ENCODE measurements at regions not wholly inside any gene's neighbourhood (a gene's known extent, or its start where the extent isn't known, plus 50 kb on each side); places are given as distances from the start of the nearest gene placed in this dataset.

- no peaks in the 10 kb centered on the region for H4K20me1 ChIP-seq (ENCODE audit: insufficient read depth, low read length)
Measured at GRCh38 chr12:103196467-103196866, 239.0 kb downstream of the ASCL1 start.

DNA sequence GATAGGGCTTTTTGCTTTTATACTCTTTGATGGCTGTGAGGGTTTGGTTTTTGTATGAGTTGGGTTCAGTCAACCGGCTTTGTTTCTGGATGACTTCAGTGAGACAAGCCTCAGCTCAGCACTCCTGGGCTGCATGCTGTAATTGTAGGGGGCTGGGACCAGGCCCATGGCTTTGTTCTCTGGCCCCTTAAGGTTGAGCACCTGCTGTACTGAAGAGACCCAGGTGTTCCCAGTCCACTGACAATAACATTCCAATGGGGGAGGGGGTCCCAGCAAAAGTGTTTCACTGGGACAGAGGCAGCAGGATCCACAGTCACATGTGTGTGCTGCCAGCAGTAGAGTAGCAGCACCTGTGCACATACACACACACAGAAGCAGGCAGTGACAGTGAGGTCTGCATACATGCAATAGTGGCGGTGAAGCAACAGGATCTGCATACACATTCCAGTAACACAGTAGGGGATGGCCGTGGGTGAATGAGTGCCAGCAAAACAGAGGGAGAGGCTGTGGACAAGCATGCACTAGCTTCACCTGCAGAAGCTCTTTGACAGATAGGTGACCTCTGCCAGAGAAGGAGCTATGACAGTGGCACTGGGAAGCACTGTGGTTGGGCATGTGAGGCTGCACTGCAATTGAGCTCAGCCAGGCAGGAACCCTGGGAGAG lies 240.4 kb downstream of the ASCL1 start:
- no peak overlapping the region for H3K4me3 ChIP-seq (ENCODE audit: low read length)
- H3K9me3 ChIP-seq (replicated peaks; ENCODE audit: insufficient read depth, low read length) = no peaks in the 10 kb centered on the region
- H3K36me3 ChIP-seq (replicated peaks; ENCODE audit: insufficient read depth, low read length) = no peaks in the 10 kb centered on the region
- H3K27ac ChIP-seq (ENCODE audit: low read length) = no peak overlapping the region
- H3K9ac ChIP-seq (ENCODE audit: low read length) = no peak overlapping the region
- TF ChIP-seq CTCF (IDR thresholded peaks at IDR 0.05; ENCODE audit: low read length) = no peak
- no peak overlapping the region for H3K4me2 ChIP-seq (ENCODE audit: low read depth, low read length)
- DNase-seq = no peak
- no peaks in the 10 kb centered on the region for H3F3A ChIP-seq (ENCODE audit: insufficient read depth, low read length)
- H2AFZ ChIP-seq (ENCODE audit: low read length) = no peak overlapping the region
- no peaks in the 10 kb centered on the region for H3K79me2 ChIP-seq (ENCODE audit: low read length)
- H3K4me1 ChIP-seq (ENCODE audit: low read length) = no peaks in the 10 kb centered on the region
- H4K20me1 ChIP-seq (ENCODE audit: insufficient read depth, low read length) = no peaks in the 10 kb centered on the region
- no peaks in the 10 kb centered on the region for H3K9me2 ChIP-seq (replicated peaks; ENCODE audit: insufficient read depth, low read length)
- H3K27me3 ChIP-seq (replicated peaks; ENCODE audit: insufficient read depth, low read length) = no peaks in the 10 kb centered on the region

More at GRCh38 chr12:103196467-103196866, 239.0 kb downstream of the ASCL1 start:
- H3K4me1 ChIP-seq (ENCODE audit: low read length) = no peaks in the 10 kb centered on the region
- no peak for TF ChIP-seq EZH2 (optimal IDR thresholded peaks at IDR 0.05; ENCODE audit: low read depth, low read length)
- TF ChIP-seq EZH2phosphoT487 (IDR thresholded peaks at IDR 0.05; ENCODE audit: low read length) = no peak
- TF ChIP-seq CTCF (IDR thresholded peaks at IDR 0.05; ENCODE audit: low read length) = no peak
- no peaks in the 10 kb centered on the region for H3K9me2 ChIP-seq (replicated peaks; ENCODE audit: insufficient read depth, low read length)
- no peaks in the 10 kb centered on the region for H3K9me3 ChIP-seq (replicated peaks; ENCODE audit: insufficient read depth, low read length)
- DNase-seq = no peak
- H3K27me3 ChIP-seq (replicated peaks; ENCODE audit: insufficient read depth, low read length) = no peaks in the 10 kb centered on the region
- H2AFZ ChIP-seq (ENCODE audit: low read length) = no peak overlapping the region
- H3K9ac ChIP-seq (ENCODE audit: low read length) = no peak overlapping the region
- H3K36me3 ChIP-seq (replicated peaks; ENCODE audit: insufficient read depth, low read length) = no peaks in the 10 kb centered on the region
- H3K4me3 ChIP-seq (ENCODE audit: low read length) = no peak overlapping the region
- H3K27ac ChIP-seq (ENCODE audit: low read length) = no peak overlapping the region
- H3K4me2 ChIP-seq (ENCODE audit: low read depth, low read length) = no peak overlapping the region
- H3F3A ChIP-seq (ENCODE audit: insufficient read depth, low read length) = no peaks in the 10 kb centered on the region
- H3K79me2 ChIP-seq (ENCODE audit: low read length) = no peaks in the 10 kb centered on the region

DNA sequence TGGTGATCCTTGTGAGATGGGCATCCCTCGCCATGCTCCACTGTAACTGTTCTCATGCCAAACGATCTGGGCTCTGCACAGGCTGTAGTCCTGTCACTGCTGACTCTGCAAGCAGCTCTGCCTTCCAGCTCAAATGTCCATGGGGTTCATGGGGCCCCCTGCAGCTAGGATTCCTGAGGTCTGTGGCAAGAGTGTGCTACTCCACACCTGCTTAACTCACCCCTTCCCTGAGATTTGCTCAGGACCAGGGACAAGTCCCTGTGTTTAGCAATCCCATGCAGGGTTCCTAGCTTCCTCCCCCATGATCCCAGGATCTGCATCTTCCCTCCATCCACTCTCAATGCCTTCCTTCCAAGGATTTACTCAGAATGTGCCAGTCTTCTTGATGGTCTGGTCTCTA lies 241.0 kb downstream of the ASCL1 start:
- no peak overlapping the region for H3K4me3 ChIP-seq (ENCODE audit: low read length)
- no peaks in the 10 kb centered on the region for H4K20me1 ChIP-seq (ENCODE audit: insufficient read depth, low read length)
- no peaks in the 10 kb centered on the region for H3K4me1 ChIP-seq (ENCODE audit: low read length)
- TF ChIP-seq EZH2phosphoT487 (IDR thresholded peaks at IDR 0.05; ENCODE audit: low read length) = no peak
- no peak for TF ChIP-seq EZH2 (optimal IDR thresholded peaks at IDR 0.05; ENCODE audit: low read depth, low read length)
- TF ChIP-seq CTCF (IDR thresholded peaks at IDR 0.05; ENCODE audit: low read length) = no peak
- DNase-seq = no peak
- H3K9me3 ChIP-seq (replicated peaks; ENCODE audit: insufficient read depth, low read length) = no peaks in the 10 kb centered on the region
- H3K9me2 ChIP-seq (replicated peaks; ENCODE audit: insufficient read depth, low read length) = no peaks in the 10 kb centered on the region
- no peaks in the 10 kb centered on the region for H3K27me3 ChIP-seq (replicated peaks; ENCODE audit: insufficient read depth, low read length)
- no peak overlapping the region for H3K27ac ChIP-seq (ENCODE audit: low read length)
- H3F3A ChIP-seq (ENCODE audit: insufficient read depth, low read length) = no peaks in the 10 kb centered on the region
- no peaks in the 10 kb centered on the region for H3K36me3 ChIP-seq (replicated peaks; ENCODE audit: insufficient read depth, low read length)
- H3K79me2 ChIP-seq (ENCODE audit: low read length) = no peaks in the 10 kb centered on the region
- H3K4me2 ChIP-seq (ENCODE audit: low read depth, low read length) = no peak overlapping the region
- H3K9ac ChIP-seq (ENCODE audit: low read length) = no peak overlapping the region
- no peak overlapping the region for H2AFZ ChIP-seq (ENCODE audit: low read length)

Data from MM.1S (cell line).